HFFc6 (cell line): ENCODE measurements at regions not wholly inside any gene's neighbourhood (a gene's known extent, or its start where the extent isn't known, plus 50 kb on each side); places are given as distances from the start of the nearest gene placed in this dataset.

ENCODE experiments used
- DNase-seq: peaks from one replicate; pipeline ENCODE4 v3.0.0-alpha.2; 2018
- H3K27ac Mint-ChIP-seq: 2 replicates; pipeline ENCODE4 v1.8.0; 2020; ENCODE audit warnings: mild to moderate bottlenecking, mixed read lengths
- H3K27me3 Mint-ChIP-seq: 2 replicates; pipeline ENCODE4 v1.8.0; 2021; ENCODE audit warnings: mild to moderate bottlenecking, moderate library complexity, mixed read lengths; ENCODE audit not compliant: insufficient read depth
- H3K36me3 Mint-ChIP-seq: 2 replicates; pipeline ENCODE4 v1.8.0; 2021; ENCODE audit warnings: low read depth, mixed read lengths
- H3K4me1 Mint-ChIP-seq: 2 replicates; pipeline ENCODE4 v1.8.0; 2020; ENCODE audit warnings: low read depth, mixed read lengths
- H3K4me3 Mint-ChIP-seq: 2 replicates; pipeline ENCODE4 v1.8.0; 2020; ENCODE audit warnings: mild to moderate bottlenecking, moderate library complexity, mixed read lengths
- H3K9me3 Mint-ChIP-seq: 2 replicates; pipeline ENCODE4 v1.8.0; 2020; ENCODE audit warnings: mild to moderate bottlenecking, mixed read lengths
- CTCF ChIP-seq: fragments of 200-600 bp; sonication (generic); IDR thresholded peaks from 2 replicates; pipeline ENCODE4 v1.5.0; 2021; ENCODE audit warnings: antibody characterized with exemption, mild to moderate bottlenecking

GRCh38 chr7:113784316-113784715 is 134.5 kb downstream of the PPP1R3A start:
- TF ChIP-seq CTCF, result no peak
- H3K4me1 Mint-ChIP-seq, result no peaks in the 10 kb centered on the region
- no peak for DNase-seq
- H3K9me3 Mint-ChIP-seq, result peaks cover 5% of the 10 kb centered on the region
- no peaks in the 10 kb centered on the region for H3K36me3 Mint-ChIP-seq
- no peak overlapping the region for H3K27ac Mint-ChIP-seq
- no peak overlapping the region for H3K4me3 Mint-ChIP-seq
- H3K27me3 Mint-ChIP-seq, result no peaks in the 10 kb centered on the region

- DNase-seq, result no peak
- no peak overlapping the region for H3K27ac Mint-ChIP-seq
- peaks cover under 1% of the 10 kb centered on the region for H3K9me3 Mint-ChIP-seq
- no peak overlapping the region for H3K4me3 Mint-ChIP-seq
- H3K36me3 Mint-ChIP-seq, result no peaks in the 10 kb centered on the region
- H3K27me3 Mint-ChIP-seq, result no peaks in the 10 kb centered on the region
- H3K4me1 Mint-ChIP-seq, result no peaks in the 10 kb centered on the region
- TF ChIP-seq CTCF, result no peak
Measured at GRCh38 chr7:113783403-113783802, 135.4 kb downstream of the PPP1R3A start.

GRCh38 chr7:113775804-113776203 is 143.0 kb downstream of the PPP1R3A start:
- Mint-ChIP-seq H3K4me3 (no peak overlapping the region), H3K27me3 (no peaks in the 10 kb centered on the region; the same call in 1 of the 2 replicates), H3K4me1 (no peaks in the 10 kb centered on the region), H3K36me3 (no peaks in the 10 kb centered on the region), H3K9me3 (peaks cover under 1% of the 10 kb centered on the region; the same call in 1 of the 2 replicates), H3K27ac (no peak overlapping the region)
- TF ChIP-seq CTCF, result no peak
- no peak for DNase-seq

- no peak for DNase-seq
- H3K36me3 Mint-ChIP-seq, result no peaks in the 10 kb centered on the region
- no peaks in the 10 kb centered on the region; the same call in 1 of the 2 replicates for H3K27me3 Mint-ChIP-seq
- H3K9me3 Mint-ChIP-seq, result peaks cover 4% of the 10 kb centered on the region
- no peaks in the 10 kb centered on the region for H3K4me1 Mint-ChIP-seq
- H3K27ac Mint-ChIP-seq, result no peak overlapping the region
- TF ChIP-seq CTCF, result no peak
- H3K4me3 Mint-ChIP-seq, result no peak overlapping the region
Measured at GRCh38 chr7:113775401-113775800, 143.4 kb downstream of the PPP1R3A start.

- Mint-ChIP-seq H3K27ac (no peak overlapping the region), H3K36me3 (no peaks in the 10 kb centered on the region), H3K4me1 (no peaks in the 10 kb centered on the region), H3K9me3 (peaks cover 6% of the 10 kb centered on the region), H3K4me3 (no peak overlapping the region), H3K27me3 (no peaks in the 10 kb centered on the region; the same call in 1 of the 2 replicates)
- DNase-seq, result peak; percentile 5
- TF ChIP-seq CTCF, result peak; percentile 79
Measured at GRCh38 chr7:113774182-113774807, 144.5 kb downstream of the PPP1R3A start.
